Testis (tissue), 2 donors: ENCODE measurements at regions not wholly inside any gene's neighbourhood (a gene's known extent, or its start where the extent isn't known, plus 50 kb on each side); places are given as distances from the start of the nearest gene placed in this dataset.

Source experiments
- DNase-seq: peaks from one replicate; pipeline ENCODE4 v3.0.0-alpha.2; 2019
- H3K27ac ChIP-seq, 2 donors: fragments of 200-600 bp; sonication (generic); one replicate each; pipeline ENCODE4 v1.5.1; 2019
- H3K27me3 ChIP-seq: fragments of 200-600 bp; sonication (generic); one replicate; pipeline ENCODE4 v1.5.1; 2019
- H3K36me3 ChIP-seq: fragments of 200-600 bp; sonication (generic); one replicate; pipeline ENCODE4 v1.5.1; 2017; ENCODE audit warnings: low read depth; ENCODE audit errors: missing control alignments
- H3K4me1 ChIP-seq: fragments of 200-600 bp; sonication (generic); one replicate; pipeline ENCODE4 v1.5.1; 2019
- H3K4me3 ChIP-seq, 2 donors: fragments of 200-600 bp; sonication (generic); one replicate each; pipeline ENCODE4 v1.5.1; 2017 to 2019
- H3K9me3 ChIP-seq: fragments of 200-600 bp; sonication (generic); one replicate; pipeline ENCODE4 v1.5.1; 2017
- CTCF ChIP-seq, 3 experiments: fragments of 450-650 bp in 2 of 3; fragments of 200-600 bp in 1 of 3; sonication (generic) in 1 of 3; IDR thresholded peaks; one replicate each; pipeline ENCODE4 v1.5.1; 2016 to 2019; ENCODE audit warnings: antibody characterized with exemption in 3 of 3, mild to moderate bottlenecking in 2 of 3, moderate library complexity in 1 of 3
- POLR2A ChIP-seq: fragments of 450-650 bp; IDR thresholded peaks from one replicate; pipeline ENCODE4 v1.6.1; 2017; ENCODE audit warnings: antibody characterized with exemption, mild to moderate bottlenecking, moderate library complexity
- WGBS, 2 donors: methylation state at CpG; one replicate each; pipeline ENCODE4 v1.1.5; 2018; 5-methylcytosine and 5-hydroxymethylcytosine counted together
- intact Hi-C: fragments of 100-400 bp; cut with DNase I; formaldehyde crosslinking; loops from one replicate; pipeline ENCODE4 v1.15.1; 2023; ENCODE audit warnings: low total_unique reads

GRCh38 chr10:90484518-90484917, 373.3 kb downstream of the HTR7 start:
- no peak for TF ChIP-seq CTCF (IDR thresholded peaks at IDR 0.05)
- TF ChIP-seq POLR2A, result no peak
- Histone ChIP-seq H3K27ac (no peak overlapping the region), H3K4me1 (no peaks in the 10 kb centered on the region), H3K9me3 (no peaks in the 10 kb centered on the region), H3K27me3 (no peaks in the 10 kb centered on the region), H3K4me3 (no peak overlapping the region), H3K36me3 (no peaks in the 10 kb centered on the region)
- 55 to 83% methylated on average over 2 to 3 of the region's 3 CpGs for whole genome bisulfite sequencing, 2 donors
- intact Hi-C loops, result no loop called here
- DNase-seq, result no peak

DNA sequence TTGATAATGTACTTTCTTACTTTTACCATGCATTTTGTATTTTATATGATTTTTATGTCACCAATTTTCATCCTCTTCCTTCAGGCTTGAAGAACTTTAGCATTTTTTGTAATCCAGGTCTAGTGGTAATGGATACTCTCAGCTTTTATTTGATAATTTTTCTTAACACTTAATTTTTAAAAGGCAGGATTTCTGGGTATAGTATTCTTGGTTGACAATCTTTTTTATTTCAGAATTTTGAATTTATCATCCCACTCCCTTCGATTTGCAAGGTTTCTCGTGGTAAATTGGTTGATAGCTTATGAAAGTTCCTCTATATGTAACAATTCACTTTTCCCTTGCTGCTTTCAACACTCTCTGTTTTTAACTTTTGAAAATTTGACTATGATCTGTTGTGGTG, 363.7 kb downstream of the HTR7 start:
- no peak for DNase-seq
- no peaks in the 10 kb centered on the region for H3K9me3 ChIP-seq
- intact Hi-C loops, result no loop called here
- no peak overlapping the region for H3K4me3 ChIP-seq
- H3K27ac ChIP-seq, result no peak overlapping the region
- no peaks in the 10 kb centered on the region for H3K4me1 ChIP-seq
- no peaks in the 10 kb centered on the region for H3K27me3 ChIP-seq
- no peaks in the 10 kb centered on the region for H3K36me3 ChIP-seq
- TF ChIP-seq POLR2A, result no peak
- TF ChIP-seq CTCF (IDR thresholded peaks at IDR 0.05), result no peak
- WGBS, 2 donors, result 87 to 92% methylated on average over 2 of the region's 2 CpGs

DNA sequence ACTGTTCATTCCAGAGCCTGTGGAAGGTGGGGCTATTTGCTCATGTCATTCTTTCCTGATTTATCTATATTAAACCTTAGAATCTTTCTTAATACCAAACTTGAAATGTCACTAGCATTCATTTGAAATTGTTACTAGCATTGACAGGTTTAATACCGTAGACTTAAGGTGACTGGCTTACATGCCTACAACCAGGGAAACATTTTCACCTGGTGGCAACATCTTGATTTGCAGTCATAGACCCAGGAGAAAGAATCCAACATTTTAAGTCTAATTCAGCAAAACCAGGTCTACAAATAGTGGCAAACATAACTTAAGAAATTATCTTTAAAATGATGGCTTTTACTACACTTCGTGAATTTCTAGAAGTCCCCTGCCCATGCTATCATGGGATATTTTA, 353.7 kb downstream of the HTR7 start:
- WGBS, 2 donors, result 78 to 81% methylated on average over 2 of the region's 2 CpGs
- H3K27me3 ChIP-seq, result no peaks in the 10 kb centered on the region
- DNase-seq, result no peak
- no peaks in the 10 kb centered on the region for H3K4me1 ChIP-seq
- no peak overlapping the region for H3K27ac ChIP-seq
- H3K36me3 ChIP-seq, result no peaks in the 10 kb centered on the region
- H3K4me3 ChIP-seq, result no peak overlapping the region
- intact Hi-C loops, result no loop called here
- no peak for TF ChIP-seq POLR2A
- no peak for TF ChIP-seq CTCF (IDR thresholded peaks at IDR 0.05)
- no peaks in the 10 kb centered on the region for H3K9me3 ChIP-seq

DNA sequence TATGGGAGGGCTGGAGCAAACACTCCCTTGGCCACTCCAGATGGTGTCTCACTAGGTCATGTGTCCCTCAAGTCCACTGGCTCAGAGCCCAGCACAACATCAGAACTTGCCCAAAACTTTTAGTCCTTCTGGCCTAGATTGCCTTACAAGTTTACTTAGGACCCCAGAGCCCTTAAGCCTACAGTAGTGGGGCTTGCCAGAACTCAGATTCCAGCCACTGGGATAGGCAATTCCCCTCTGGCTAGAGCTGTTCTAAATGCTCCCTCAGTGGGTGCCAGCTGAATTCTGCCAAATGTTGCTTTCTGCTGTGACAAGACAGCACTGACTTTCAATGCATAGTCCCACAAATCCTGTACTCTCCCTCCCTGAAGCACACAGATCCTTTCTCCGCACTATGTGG, 331.1 kb downstream of the HTR7 start:
- intact Hi-C loops, result no loop called here
- TF ChIP-seq POLR2A (no peak), CTCF (IDR thresholded peaks at IDR 0.05) (no peak)

GRCh38 chr10:90530521-90530920, 327.3 kb downstream of the HTR7 start:
- Histone ChIP-seq H3K9me3 (no peaks in the 10 kb centered on the region), H3K27me3 (no peaks in the 10 kb centered on the region), H3K4me1 (no peaks in the 10 kb centered on the region), H3K4me3 (no peak overlapping the region), H3K36me3 (no peaks in the 10 kb centered on the region), H3K27ac (no peak overlapping the region)
- TF ChIP-seq CTCF (IDR thresholded peaks at IDR 0.05) (no peak), POLR2A (no peak)
- intact Hi-C loops, result no loop called here
- no peak for DNase-seq
- 28 to 35% methylated on average over 3 of the region's 3 CpGs for WGBS, 2 donors

More for the DNA sequence above, 331.1 kb downstream of the HTR7 start:
- H3K9me3 ChIP-seq, result no peaks in the 10 kb centered on the region
- 89 to 97% methylated on average over 1 of the region's 1 CpG for WGBS, 2 donors
- H3K4me3 ChIP-seq, result no peak overlapping the region
- no peak for DNase-seq
- no peaks in the 10 kb centered on the region for H3K4me1 ChIP-seq
- no peak overlapping the region for H3K27ac ChIP-seq
- no peaks in the 10 kb centered on the region for H3K36me3 ChIP-seq
- no peaks in the 10 kb centered on the region for H3K27me3 ChIP-seq
